PFSK-1 (cell line): ENCODE measurements at regions not wholly inside any gene's neighbourhood (a gene's known extent, or its start where the extent isn't known, plus 50 kb on each side); places are given as distances from the start of the nearest gene placed in this dataset.

Experiments used
- FOXP2 ChIP-seq: optimal IDR thresholded peaks from 2 replicates; pipeline ENCODE3; 2011; ENCODE audit warnings: borderline replicate concordance, control low read depth, inconsistent platforms; ENCODE audit not compliant: insufficient read depth; ENCODE audit errors: extremely low read length, extremely low read depth
- POLR2AphosphoS5 ChIP-seq: IDR thresholded peaks from 2 replicates; pipeline ENCODE4 v1.6.1; 2012; ENCODE audit warnings: low read depth, mild to moderate bottlenecking, control low read depth, low read length, moderate library complexity
- SIN3A ChIP-seq: IDR thresholded peaks from 2 replicates; pipeline ENCODE4 v1.6.1; 2012; ENCODE audit warnings: mild to moderate bottlenecking, low read length, moderate library complexity, borderline replicate concordance; ENCODE audit not compliant: insufficient read depth
- TAF1 ChIP-seq: IDR thresholded peaks from 2 replicates; pipeline ENCODE4 v1.6.1; 2012; ENCODE audit warnings: low read length, control low read depth, borderline replicate concordance; ENCODE audit not compliant: insufficient read depth
- TF ChIP-seq, protein P1 (sequence below), 2 experiments: IDR thresholded peaks; 2 replicates each; pipeline versions ENCODE4 v1.6.1 to v1.8.0; 2011 to 2012; ENCODE audit warnings: low read depth in 2 of 2, low read length in 2 of 2, control low read depth in 1 of 2, inconsistent platforms in 1 of 2, mild to moderate bottlenecking in 1 of 2, moderate library complexity in 1 of 2; ENCODE audit not compliant: insufficient read depth in 1 of 2

DNA sequence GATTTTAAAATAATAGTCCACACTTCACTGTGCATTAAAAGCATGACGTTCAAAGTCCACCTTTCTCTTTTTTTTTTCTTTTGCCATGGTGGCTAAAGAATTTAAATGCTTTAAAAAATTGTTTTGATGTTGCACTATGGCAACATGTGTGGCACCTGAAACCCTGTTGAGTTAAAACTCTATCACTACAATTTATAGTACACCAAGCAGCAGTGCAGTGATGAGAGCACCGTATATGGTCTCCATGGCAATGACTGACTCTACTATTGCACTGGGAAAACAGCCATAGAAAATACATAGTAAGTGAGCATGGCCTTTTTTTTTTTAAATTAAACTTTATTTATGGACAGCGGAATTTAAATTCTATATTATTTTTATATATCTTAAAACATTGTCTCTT is 298.8 kb downstream of the FIGN start:
- TF ChIP-seq TAF1: no peak
- TF ChIP-seq SIN3A: no peak
- TF ChIP-seq FOXP2: no peak
- TF ChIP-seq, protein P1, sequence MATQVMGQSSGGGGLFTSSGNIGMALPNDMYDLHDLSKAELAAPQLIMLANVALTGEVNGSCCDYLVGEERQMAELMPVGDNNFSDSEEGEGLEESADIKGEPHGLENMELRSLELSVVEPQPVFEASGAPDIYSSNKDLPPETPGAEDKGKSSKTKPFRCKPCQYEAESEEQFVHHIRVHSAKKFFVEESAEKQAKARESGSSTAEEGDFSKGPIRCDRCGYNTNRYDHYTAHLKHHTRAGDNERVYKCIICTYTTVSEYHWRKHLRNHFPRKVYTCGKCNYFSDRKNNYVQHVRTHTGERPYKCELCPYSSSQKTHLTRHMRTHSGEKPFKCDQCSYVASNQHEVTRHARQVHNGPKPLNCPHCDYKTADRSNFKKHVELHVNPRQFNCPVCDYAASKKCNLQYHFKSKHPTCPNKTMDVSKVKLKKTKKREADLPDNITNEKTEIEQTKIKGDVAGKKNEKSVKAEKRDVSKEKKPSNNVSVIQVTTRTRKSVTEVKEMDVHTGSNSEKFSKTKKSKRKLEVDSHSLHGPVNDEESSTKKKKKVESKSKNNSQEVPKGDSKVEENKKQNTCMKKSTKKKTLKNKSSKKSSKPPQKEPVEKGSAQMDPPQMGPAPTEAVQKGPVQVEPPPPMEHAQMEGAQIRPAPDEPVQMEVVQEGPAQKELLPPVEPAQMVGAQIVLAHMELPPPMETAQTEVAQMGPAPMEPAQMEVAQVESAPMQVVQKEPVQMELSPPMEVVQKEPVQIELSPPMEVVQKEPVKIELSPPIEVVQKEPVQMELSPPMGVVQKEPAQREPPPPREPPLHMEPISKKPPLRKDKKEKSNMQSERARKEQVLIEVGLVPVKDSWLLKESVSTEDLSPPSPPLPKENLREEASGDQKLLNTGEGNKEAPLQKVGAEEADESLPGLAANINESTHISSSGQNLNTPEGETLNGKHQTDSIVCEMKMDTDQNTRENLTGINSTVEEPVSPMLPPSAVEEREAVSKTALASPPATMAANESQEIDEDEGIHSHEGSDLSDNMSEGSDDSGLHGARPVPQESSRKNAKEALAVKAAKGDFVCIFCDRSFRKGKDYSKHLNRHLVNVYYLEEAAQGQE (IDR thresholded peaks at IDR 0.05; ENCODE audit: insufficient read depth in 1 of 2, low read depth in 2 of 2, low read length in 2 of 2): no peak
- no peak for TF ChIP-seq POLR2AphosphoS5

DNA sequence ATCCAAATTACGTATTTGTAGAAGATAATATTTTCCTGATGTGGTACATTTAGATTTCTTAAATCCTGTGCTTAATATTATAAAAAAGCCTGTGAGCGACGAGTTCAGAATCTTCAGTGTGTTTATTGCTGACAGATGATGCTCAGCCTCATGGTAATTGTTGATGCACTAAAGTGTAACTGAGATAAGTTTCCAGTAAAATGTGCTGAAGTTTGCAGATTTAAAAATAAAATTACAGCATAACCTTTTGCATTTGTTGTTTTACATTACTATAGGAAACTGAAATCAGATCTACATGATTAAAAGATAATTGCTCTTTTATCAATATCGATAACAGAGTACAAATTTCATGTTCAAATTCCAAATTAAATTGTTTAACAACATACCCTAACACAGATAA is 307.6 kb downstream of the FIGN start:
- TF ChIP-seq SIN3A (no peak), TAF1 (no peak), POLR2AphosphoS5 (no peak), FOXP2 (no peak)
- TF ChIP-seq, protein P1 (IDR thresholded peaks at IDR 0.05; ENCODE audit: insufficient read depth in 1 of 2, low read depth in 2 of 2, low read length in 2 of 2): no peak

DNA sequence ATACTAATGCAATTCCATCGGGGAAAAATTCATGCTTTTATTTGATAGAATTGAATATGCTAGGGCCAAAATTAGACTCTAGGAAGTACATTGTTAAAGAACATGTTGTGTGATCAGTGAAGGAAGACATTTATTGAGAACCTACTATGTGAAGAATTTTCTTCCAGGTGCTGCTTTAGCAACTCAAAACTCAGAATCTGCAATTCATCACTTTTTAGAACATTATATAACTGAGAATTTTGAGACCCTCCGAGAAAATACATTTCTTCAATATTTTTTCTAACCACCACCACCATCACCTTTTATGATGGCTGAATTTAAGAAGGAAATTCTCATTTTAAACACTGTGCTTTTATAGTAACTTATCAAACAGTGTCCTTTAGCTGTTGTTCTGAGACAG is 315.2 kb downstream of the FIGN start:
- TF ChIP-seq TAF1 (no peak), FOXP2 (no peak), POLR2AphosphoS5 (no peak), SIN3A (no peak)
- TF ChIP-seq, protein P1 (IDR thresholded peaks at IDR 0.05; ENCODE audit: insufficient read depth in 1 of 2, low read depth in 2 of 2, low read length in 2 of 2): no peak

DNA sequence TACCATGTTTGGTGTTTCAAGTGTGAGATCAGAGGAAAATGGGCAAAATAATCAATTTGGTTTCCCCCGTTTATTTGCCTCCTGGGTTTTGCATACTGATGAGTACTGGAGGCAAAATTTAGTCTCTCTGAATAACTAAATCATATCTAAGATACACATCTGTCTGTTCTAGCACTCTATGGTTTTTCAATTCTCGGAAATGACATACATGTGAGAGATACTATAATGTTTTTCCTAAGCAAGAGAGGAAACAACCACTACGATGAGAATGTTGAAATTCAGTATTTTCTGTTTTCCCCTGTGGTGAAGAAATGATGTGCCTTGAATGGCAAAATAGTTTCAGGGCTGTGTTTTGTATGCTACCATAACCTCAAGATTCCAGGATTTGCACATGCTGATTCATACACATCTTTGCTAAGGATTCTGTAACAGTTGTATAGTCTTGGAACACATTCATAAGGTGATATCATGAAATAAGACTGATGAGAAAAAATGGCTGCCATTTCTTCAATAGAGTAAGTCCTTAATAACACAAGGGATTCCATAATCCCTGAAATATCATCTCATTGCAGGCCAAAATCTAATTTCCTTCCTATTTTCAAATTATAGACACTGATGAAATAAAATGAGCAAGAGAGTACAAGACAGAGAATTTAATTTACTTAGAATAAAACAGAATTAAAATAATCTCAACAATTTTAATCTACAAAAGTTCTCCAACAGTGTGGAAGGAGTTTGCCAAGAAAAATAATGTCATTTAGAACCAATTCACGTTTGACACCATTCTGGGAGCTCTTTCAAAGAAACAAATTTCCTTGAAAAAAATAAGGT is 316.6 kb downstream of the FIGN start:
- TF ChIP-seq SIN3A (no peak), TAF1 (no peak)

DNA sequence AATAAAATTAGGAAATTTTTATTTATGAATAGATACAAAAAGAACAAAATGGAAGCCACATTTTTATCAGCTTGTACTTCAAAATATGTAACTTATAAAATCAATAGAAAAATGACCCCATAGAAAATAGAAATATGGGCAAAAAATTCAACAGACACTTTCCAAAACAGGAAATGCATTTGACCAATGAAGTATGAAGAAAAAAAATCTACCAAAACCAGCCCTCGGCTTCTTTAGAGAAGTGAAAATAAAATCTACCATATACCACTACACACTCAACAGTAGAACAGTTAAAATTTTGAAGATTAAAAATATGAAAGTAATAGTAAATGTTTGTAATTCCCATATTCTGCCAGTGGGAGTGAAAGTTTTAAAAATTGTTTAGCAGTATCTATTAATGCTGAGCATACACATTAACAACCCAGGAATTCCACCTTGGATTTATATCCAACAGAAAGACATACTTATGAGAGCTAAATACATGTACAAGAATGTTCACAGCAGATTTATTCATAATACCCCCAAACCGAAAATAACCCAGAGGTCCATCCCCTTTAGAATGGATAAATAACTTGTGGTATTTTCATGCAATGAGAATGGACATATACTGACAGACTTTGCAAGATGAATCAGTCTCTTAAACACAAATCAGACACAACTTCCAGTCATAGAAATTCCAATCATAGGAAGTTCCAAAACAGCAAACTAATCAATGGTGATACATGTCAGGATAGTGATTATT is 318.0 kb downstream of the FIGN start:
- TF ChIP-seq POLR2AphosphoS5: no peak
- no peak for TF ChIP-seq SIN3A
- no peak for TF ChIP-seq FOXP2
- TF ChIP-seq TAF1: no peak
- TF ChIP-seq, protein P1 (IDR thresholded peaks at IDR 0.05; ENCODE audit: insufficient read depth in 1 of 2, low read depth in 2 of 2, low read length in 2 of 2): no peak
